GM21528 (cell line): ENCODE measurements at regions not wholly inside any gene's neighbourhood (a gene's known extent, or its start where the extent isn't known, plus 50 kb on each side); places are given as distances from the start of the nearest gene placed in this dataset.

Experiments used
- ATAC-seq: cut with Tn5 transposase; IDR thresholded peaks from one replicate; pipeline ENCODE4 v1.9.1; 2021; ENCODE audit warnings: mild to moderate bottlenecking, moderate library complexity; ENCODE audit not compliant: unreplicated experiment, low FRiP score

GRCh38 chr3:159789742-159790635, 198.6 kb upstream of the IL12A start:
- ATAC-seq, result no peak

- ATAC-seq, result no peak
Measured at GRCh38 chr3:159791336-159791735, 197.3 kb upstream of the IL12A start.

- no peak for ATAC-seq
Measured at GRCh38 chr3:159792070-159792469, 196.6 kb upstream of the IL12A start.

- ATAC-seq, result no peak
Measured at GRCh38 chr3:159795042-159795441, 193.6 kb upstream of the IL12A start.

GRCh38 chr3:159795681-159796175, 192.9 kb upstream of the IL12A start:
- no peak for ATAC-seq

GRCh38 chr3:159796226-159796625, 192.4 kb upstream of the IL12A start:
- ATAC-seq, result no peak

GRCh38 chr3:159796744-159797143, 191.9 kb upstream of the IL12A start:
- no peak for ATAC-seq

GRCh38 chr3:159797771-159798170, 190.9 kb upstream of the IL12A start:
- ATAC-seq, result no peak

GRCh38 chr3:159798951-159799350, 189.7 kb upstream of the IL12A start:
- ATAC-seq, result no peak

GRCh38 chr3:159800434-159801155, 188.0 kb upstream of the IL12A start:
- ATAC-seq, result no peak

GRCh38 chr3:159802864-159803263, 185.8 kb upstream of the IL12A start:
- no peak for ATAC-seq

- no peak for ATAC-seq
Measured at GRCh38 chr3:159803459-159803858, 185.2 kb upstream of the IL12A start.

- peak; percentile 96 for ATAC-seq
Measured at GRCh38 chr3:159804726-159805410, 183.8 kb upstream of the IL12A start.

- peak; percentile 13 for ATAC-seq
Measured at GRCh38 chr3:159805411-159805772, 183.2 kb upstream of the IL12A start.

- ATAC-seq, result no peak
Measured at GRCh38 chr3:159806412-159806811, 182.2 kb upstream of the IL12A start.

GRCh38 chr3:159807137-159808040, 181.2 kb upstream of the IL12A start:
- no peak for ATAC-seq

- ATAC-seq, result no peak
Measured at GRCh38 chr3:159813822-159814531, 174.7 kb upstream of the IL12A start.

- no peak for ATAC-seq
Measured at GRCh38 chr3:159816512-159816911, 172.1 kb upstream of the IL12A start.

GRCh38 chr3:159817126-159817525, 171.5 kb upstream of the IL12A start:
- ATAC-seq, result no peak
